Fibroblast of lung (primary cell): ENCODE measurements at regions not wholly inside any gene's neighbourhood (a gene's known extent, or its start where the extent isn't known, plus 50 kb on each side); places are given as distances from the start of the nearest gene placed in this dataset.

Experiments used
- DNase-seq, 2 donors: peaks; one replicate each; pipeline versions ENCODE4 v3.0.0 to v3.0.0-alpha.2; 2010; ENCODE audit warnings: low read depth in 2 of 2
- H2AFZ ChIP-seq: 2 replicates; pipeline ENCODE4 v1.5.1; 2012; ENCODE audit warnings: low read length, control low read depth, inconsistent platforms
- H3K27ac ChIP-seq: 2 replicates; pipeline ENCODE4 v1.5.1; 2011; ENCODE audit warnings: low read length, control low read depth; ENCODE audit not compliant: insufficient read depth
- H3K27me3 ChIP-seq: 2 replicates; pipeline ENCODE4 v1.5.1; 2011; ENCODE audit warnings: mild to moderate bottlenecking, low read length; ENCODE audit not compliant: control insufficient read depth, insufficient read depth
- H3K36me3 ChIP-seq: 2 replicates; pipeline ENCODE4 v1.5.1; 2011; ENCODE audit warnings: low read length; ENCODE audit not compliant: control insufficient read depth, insufficient read depth
- H3K4me1 ChIP-seq: 2 replicates; pipeline ENCODE4 v1.5.1; 2011; ENCODE audit warnings: low read length; ENCODE audit not compliant: control insufficient read depth, insufficient read depth; ENCODE audit errors: extremely low read depth
- H3K4me2 ChIP-seq: 2 replicates; pipeline ENCODE4 v1.5.1; 2011; ENCODE audit warnings: low read length, control low read depth; ENCODE audit not compliant: insufficient read depth; ENCODE audit errors: extremely low read depth
- H3K4me3 ChIP-seq, 4 experiments: fragments of 200-600 bp in 1 of 4; sonication (generic) in 1 of 4; replicated peaks in 1 of 4; 2 replicates each; pipeline ENCODE4 v1.5.1; 2011 to 2016; ENCODE audit warnings: low read length in 4 of 4, low read depth in 3 of 4, mild to moderate bottlenecking in 3 of 4, control low read depth in 2 of 4, inconsistent platforms in 1 of 4, mixed read lengths in 1 of 4; ENCODE audit not compliant: insufficient read depth in 1 of 4; ENCODE audit errors: control extremely low read depth in 1 of 4
- H3K79me2 ChIP-seq: 2 replicates; pipeline ENCODE4 v1.5.1; 2012; ENCODE audit warnings: mild to moderate bottlenecking, low read length, inconsistent platforms; ENCODE audit not compliant: control insufficient read depth, insufficient read depth
- H3K9ac ChIP-seq: 2 replicates; pipeline ENCODE4 v1.5.1; 2011; ENCODE audit warnings: mild to moderate bottlenecking, low read length, control low read depth; ENCODE audit not compliant: insufficient read depth
- H3K9me3 ChIP-seq: 2 replicates; pipeline ENCODE4 v1.5.1; 2012; ENCODE audit warnings: low read depth, low read length; ENCODE audit not compliant: control insufficient read depth, insufficient read depth
- H4K20me1 ChIP-seq: 2 replicates; pipeline ENCODE4 v1.5.1; 2011; ENCODE audit warnings: low read length; ENCODE audit not compliant: control insufficient read depth, insufficient read depth; ENCODE audit errors: extremely low read depth
- EZH2 ChIP-seq: IDR thresholded peaks from 2 replicates; pipeline ENCODE4 v1.5.1; 2012; ENCODE audit warnings: low read length, control low read depth, mild to moderate bottlenecking; ENCODE audit errors: missing control alignments
- TF ChIP-seq, protein P1 (sequence below), 2 donors: IDR thresholded peaks in 1 of 2; conservative IDR thresholded peaks in 1 of 2; 1 replicate in 1 of 2; 2 replicates in 1 of 2; pipeline ENCODE4 v1.5.1; 2011 to 2012; ENCODE audit warnings: low read length in 2 of 2, control low read depth in 1 of 2, inconsistent platforms in 1 of 2, low read depth in 1 of 2, mild to moderate bottlenecking in 1 of 2

DNA sequence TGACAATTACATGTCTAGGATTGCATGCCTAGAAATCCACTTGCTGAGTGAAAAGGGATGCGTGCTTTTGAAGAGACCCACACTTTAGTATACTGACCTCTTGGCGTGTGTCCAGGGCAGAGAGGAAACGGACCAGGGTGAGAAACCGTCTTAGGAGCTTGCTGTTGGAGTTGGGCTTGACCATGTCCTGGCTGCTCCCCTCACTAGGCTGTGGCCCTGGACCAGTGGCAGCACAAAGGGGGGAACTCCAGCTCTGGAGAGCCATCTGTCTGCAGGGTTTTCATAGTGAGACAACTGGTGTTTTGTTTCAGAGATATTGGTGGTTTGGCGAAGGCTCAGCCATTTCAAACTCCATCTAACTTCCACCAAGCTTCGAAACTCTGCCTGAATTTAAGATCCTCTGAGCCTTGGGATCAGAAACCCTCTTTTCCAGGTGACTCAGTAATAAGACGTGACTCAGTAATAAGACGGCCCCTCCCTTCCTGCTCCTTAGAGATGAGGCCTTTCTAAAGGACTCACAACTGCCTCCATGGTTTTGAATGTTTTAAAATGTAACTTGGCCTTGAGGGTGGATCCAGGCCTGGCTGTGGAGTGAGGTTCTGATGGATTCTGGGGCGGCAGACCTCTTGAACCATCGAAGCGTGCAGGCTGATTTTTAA lies 165.8 kb downstream of the MELK start:
- no peak overlapping the region for H3K9ac ChIP-seq
- no peak overlapping the region for H3K27ac ChIP-seq
- peaks cover 16% of the 10 kb centered on the region for H3K27me3 ChIP-seq
- H3K4me2 ChIP-seq = no peak overlapping the region
- H4K20me1 ChIP-seq = no peaks in the 10 kb centered on the region
- no peak overlapping the region for H2AFZ ChIP-seq
- H3K9me3 ChIP-seq = no peaks in the 10 kb centered on the region
- H3K4me3 ChIP-seq = no peak overlapping the region
- H3K79me2 ChIP-seq = no peaks in the 10 kb centered on the region
- DNase-seq = peak; percentile 42 to 52
- TF ChIP-seq, protein P1, sequence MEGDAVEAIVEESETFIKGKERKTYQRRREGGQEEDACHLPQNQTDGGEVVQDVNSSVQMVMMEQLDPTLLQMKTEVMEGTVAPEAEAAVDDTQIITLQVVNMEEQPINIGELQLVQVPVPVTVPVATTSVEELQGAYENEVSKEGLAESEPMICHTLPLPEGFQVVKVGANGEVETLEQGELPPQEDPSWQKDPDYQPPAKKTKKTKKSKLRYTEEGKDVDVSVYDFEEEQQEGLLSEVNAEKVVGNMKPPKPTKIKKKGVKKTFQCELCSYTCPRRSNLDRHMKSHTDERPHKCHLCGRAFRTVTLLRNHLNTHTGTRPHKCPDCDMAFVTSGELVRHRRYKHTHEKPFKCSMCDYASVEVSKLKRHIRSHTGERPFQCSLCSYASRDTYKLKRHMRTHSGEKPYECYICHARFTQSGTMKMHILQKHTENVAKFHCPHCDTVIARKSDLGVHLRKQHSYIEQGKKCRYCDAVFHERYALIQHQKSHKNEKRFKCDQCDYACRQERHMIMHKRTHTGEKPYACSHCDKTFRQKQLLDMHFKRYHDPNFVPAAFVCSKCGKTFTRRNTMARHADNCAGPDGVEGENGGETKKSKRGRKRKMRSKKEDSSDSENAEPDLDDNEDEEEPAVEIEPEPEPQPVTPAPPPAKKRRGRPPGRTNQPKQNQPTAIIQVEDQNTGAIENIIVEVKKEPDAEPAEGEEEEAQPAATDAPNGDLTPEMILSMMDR (conservative IDR thresholded peaks at IDR 0.05 in 1 of 2, IDR thresholded peaks at IDR 0.05 in 1 of 2; ENCODE audit: low read depth in 1 of 2, low read length in 2 of 2) = no peak
- TF ChIP-seq EZH2 = no peak
- no peaks in the 10 kb centered on the region for H3K36me3 ChIP-seq
- no peaks in the 10 kb centered on the region for H3K4me1 ChIP-seq

DNA sequence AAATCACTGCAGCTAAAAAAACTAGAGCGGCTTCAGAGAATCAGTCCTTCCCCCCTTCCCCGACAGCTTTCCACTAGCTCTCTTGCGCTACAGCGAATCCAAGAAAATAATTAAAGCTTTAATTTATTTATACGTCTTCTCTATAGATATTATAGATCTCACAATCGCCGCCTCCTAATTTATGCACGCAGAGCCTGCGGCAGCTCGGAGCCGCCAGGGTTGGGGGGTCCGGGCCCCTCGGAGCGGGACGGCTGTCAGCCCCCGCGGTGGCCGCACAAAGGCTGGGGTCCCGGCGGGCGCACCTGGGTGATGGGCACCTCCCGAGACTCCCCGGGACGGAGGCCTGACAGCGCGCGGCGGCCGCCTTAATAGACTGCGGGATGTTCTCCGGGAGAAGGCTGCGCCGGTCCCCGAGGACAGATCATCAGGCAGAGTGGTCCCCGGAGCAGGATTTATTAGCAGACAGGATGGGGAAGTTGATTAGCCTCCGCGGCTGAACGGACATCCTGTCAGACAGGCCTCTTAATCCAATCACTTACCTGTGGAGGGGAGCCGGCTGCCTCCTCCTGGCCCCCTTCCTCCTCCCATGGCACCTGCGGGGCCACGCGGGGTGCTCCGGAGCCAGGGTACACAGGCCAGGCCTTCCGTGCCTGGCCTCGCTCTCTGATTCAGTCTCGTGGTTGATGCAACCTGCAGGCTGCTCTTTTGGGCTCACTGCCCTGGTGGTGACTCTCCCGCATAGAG lies 166.8 kb downstream of the MELK start:
- H3K4me1 ChIP-seq = no peaks in the 10 kb centered on the region
- H3K27ac ChIP-seq = no peak overlapping the region
- H3K79me2 ChIP-seq = no peaks in the 10 kb centered on the region
- no peaks in the 10 kb centered on the region for H3K36me3 ChIP-seq
- no peaks in the 10 kb centered on the region for H4K20me1 ChIP-seq
- H3K4me3 ChIP-seq = no peak overlapping the region
- H2AFZ ChIP-seq = no peak overlapping the region
- TF ChIP-seq, protein P1 (conservative IDR thresholded peaks at IDR 0.05 in 1 of 2, IDR thresholded peaks at IDR 0.05 in 1 of 2; ENCODE audit: low read depth in 1 of 2, low read length in 2 of 2) = no peak
- peak; percentile 37 for TF ChIP-seq EZH2
- DNase-seq = no peak
- H3K9me3 ChIP-seq = no peaks in the 10 kb centered on the region
- H3K4me2 ChIP-seq = peak overlapping the region; percentile 35
- peaks cover 16% of the 10 kb centered on the region for H3K27me3 ChIP-seq
- H3K9ac ChIP-seq = no peak overlapping the region

GRCh38 chr9:36742264-36742663 lies 169.6 kb downstream of the MELK start:
- Histone ChIP-seq H3K9ac (no peak overlapping the region), H3K4me3 (no peak overlapping the region), H3K36me3 (no peaks in the 10 kb centered on the region), H2AFZ (no peak overlapping the region), H3K27ac (no peak overlapping the region), H4K20me1 (no peaks in the 10 kb centered on the region), H3K4me2 (no peak overlapping the region), H3K27me3 (peaks cover 16% of the 10 kb centered on the region), H3K4me1 (no peaks in the 10 kb centered on the region), H3K79me2 (no peaks in the 10 kb centered on the region), H3K9me3 (no peaks in the 10 kb centered on the region)
- no peak for DNase-seq
- TF ChIP-seq, protein P1 (conservative IDR thresholded peaks at IDR 0.05 in 1 of 2, IDR thresholded peaks at IDR 0.05 in 1 of 2; ENCODE audit: low read depth in 1 of 2, low read length in 2 of 2) = no peak
- no peak for TF ChIP-seq EZH2
